D721Med (cell line): ENCODE measurements at regions not wholly inside any gene's neighbourhood (a gene's known extent, or its start where the extent isn't known, plus 50 kb on each side); places are given as distances from the start of the nearest gene placed in this dataset.

ENCODE experiments used
- DNase-seq: peaks from one replicate; pipeline ENCODE4 v3.0.0; 2011; ENCODE audit warnings: low spot score; ENCODE audit not compliant: insufficient read length
- FAIRE-seq: peaks from 2 replicates; lab custom pipeline; 2011; peaks lifted over from hg19 to GRCh38; lab: Jason Lieb, UNC
- TF ChIP-seq, protein P1 (sequence below): IDR thresholded peaks from 2 replicates; pipeline ENCODE4 v1.5.1; 2012; ENCODE audit warnings: mild to moderate bottlenecking, control low read depth; ENCODE audit not compliant: insufficient read depth; ENCODE audit errors: missing control alignments

DNA sequence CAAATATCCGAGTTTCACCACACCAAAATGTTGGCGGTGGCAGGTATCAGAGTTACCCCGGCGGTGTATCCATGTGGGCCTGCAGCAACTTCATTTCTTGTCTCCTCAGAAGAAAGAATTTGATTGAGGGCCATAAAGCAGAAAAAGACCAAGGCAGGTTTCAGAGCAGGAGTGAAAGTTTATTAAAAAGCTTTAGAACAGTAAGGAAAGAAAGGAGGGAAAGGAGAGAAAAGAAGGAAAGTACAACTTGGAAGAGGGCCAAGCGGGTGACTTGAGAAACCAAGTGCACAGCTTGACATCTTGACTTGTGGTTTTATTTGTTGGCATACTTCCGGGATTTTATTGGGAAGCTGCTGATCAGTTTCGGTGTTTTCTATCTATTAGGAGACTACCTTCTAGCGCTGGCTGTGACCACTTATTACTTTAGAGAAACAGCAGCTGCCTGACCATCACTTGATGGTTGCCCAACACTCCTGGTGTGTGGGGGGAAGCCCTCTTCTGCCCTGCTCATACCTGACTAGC, 75.5 kb upstream of the RAB3GAP2 start:
- DNase-seq (no peak), FAIRE-seq (no peak)
- TF ChIP-seq, protein P1, sequence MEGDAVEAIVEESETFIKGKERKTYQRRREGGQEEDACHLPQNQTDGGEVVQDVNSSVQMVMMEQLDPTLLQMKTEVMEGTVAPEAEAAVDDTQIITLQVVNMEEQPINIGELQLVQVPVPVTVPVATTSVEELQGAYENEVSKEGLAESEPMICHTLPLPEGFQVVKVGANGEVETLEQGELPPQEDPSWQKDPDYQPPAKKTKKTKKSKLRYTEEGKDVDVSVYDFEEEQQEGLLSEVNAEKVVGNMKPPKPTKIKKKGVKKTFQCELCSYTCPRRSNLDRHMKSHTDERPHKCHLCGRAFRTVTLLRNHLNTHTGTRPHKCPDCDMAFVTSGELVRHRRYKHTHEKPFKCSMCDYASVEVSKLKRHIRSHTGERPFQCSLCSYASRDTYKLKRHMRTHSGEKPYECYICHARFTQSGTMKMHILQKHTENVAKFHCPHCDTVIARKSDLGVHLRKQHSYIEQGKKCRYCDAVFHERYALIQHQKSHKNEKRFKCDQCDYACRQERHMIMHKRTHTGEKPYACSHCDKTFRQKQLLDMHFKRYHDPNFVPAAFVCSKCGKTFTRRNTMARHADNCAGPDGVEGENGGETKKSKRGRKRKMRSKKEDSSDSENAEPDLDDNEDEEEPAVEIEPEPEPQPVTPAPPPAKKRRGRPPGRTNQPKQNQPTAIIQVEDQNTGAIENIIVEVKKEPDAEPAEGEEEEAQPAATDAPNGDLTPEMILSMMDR, result no peak

DNA sequence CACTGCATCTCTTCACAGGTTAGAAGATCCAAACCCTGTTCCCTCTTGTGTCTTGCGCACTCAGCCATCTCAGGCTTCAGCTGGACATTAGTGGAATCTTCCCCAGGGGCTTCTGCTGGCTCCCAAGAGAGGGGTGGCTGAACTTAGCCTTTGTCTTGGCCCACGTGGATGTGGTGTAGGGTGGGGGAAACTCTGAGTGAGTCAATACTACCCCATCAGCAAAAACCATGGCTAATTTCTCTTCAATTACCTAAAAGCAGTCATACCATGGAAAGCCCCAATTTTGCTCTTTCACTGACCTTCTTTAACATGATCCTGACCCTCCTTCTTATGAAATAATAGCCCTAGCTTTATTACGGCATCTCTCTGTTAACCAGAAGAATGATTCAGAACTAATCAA, 72.5 kb upstream of the RAB3GAP2 start:
- FAIRE-seq (no peak), DNase-seq (no peak)
- TF ChIP-seq, protein P1, result no peak

DNA sequence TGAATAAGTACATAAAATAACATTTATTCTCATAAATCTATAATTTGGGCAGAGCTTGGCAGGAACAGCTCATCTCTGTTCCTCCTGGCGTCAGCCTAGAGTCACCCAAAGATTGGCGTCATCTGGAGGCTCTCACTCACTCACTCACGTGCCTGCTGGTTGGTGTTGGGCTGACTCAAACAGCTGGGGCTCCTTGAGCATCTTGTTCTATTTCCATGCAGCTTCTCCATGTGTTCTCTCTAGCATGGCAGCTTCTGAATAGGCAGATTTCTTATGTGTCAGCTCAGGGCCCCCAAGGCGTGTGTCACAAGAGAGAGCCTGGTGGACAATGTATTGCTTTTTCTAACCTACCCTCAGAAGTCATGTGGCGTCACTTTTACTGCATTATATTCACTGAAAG, 70.6 kb upstream of the RAB3GAP2 start:
- DNase-seq (no peak), FAIRE-seq (no peak)
- TF ChIP-seq, protein P1, result no peak

DNA sequence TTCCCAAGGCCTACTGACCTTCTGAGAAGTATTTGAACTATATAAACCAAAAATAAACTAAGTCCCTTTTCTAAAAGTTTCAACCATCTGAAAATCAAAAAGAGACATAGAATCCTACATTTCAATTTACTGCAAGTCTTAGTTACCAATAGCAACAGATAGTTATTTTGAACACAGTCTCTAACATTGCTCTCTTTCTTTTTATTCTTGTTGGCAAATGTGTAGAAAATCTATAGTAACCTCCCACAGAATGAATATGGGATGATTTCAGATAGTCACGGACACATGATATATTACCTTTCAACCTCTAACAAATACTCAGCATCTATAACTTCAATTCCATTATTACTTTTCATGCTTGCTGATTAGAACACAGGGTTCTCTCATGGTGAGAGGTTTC, 68.9 kb upstream of the RAB3GAP2 start:
- DNase-seq (no peak), FAIRE-seq (no peak)
- TF ChIP-seq, protein P1, result no peak

DNA sequence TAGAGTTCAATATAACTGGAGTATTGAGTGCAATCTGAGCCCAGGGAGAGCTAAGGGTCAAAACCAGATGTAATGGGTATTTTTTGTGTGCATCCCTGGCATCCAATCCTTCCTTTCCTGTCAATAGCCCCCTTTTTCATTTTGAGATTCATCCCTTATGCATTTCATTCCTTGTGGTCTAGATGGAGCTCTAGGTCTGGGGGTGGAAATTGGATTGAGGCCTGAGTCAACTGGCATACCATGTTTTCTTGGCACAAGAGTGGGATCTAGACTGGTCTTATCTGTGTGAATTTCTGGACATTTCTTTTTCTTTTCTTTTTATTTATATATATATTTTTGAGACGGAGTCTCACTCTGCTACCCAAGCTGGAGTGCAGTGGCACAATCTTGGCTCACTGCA, 67.3 kb upstream of the RAB3GAP2 start:
- no peak for DNase-seq
- FAIRE-seq, result no peak
- TF ChIP-seq, protein P1, result peak; percentile 38

DNA sequence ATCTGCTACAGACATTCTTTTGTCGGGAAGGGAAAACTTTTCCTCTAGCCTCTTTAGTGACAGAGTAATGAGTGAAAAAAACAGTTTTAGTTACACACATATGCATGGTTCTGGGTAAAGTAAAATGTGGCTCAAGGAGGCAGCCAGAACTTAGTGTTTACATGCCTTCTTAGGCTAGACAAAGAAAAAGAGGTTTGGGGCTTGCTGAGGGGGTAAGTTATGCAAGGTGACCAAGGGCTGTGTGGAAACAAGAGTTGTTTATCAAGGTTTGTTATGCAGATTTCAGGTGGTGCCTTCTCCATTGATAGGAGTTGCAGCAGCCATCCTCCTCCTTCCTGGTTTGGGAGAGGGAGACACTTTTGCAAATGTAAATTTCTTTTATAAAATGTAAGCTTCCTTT, 66.5 kb upstream of the RAB3GAP2 start:
- FAIRE-seq, result no peak
- TF ChIP-seq, protein P1, result no peak
- DNase-seq, result no peak

DNA sequence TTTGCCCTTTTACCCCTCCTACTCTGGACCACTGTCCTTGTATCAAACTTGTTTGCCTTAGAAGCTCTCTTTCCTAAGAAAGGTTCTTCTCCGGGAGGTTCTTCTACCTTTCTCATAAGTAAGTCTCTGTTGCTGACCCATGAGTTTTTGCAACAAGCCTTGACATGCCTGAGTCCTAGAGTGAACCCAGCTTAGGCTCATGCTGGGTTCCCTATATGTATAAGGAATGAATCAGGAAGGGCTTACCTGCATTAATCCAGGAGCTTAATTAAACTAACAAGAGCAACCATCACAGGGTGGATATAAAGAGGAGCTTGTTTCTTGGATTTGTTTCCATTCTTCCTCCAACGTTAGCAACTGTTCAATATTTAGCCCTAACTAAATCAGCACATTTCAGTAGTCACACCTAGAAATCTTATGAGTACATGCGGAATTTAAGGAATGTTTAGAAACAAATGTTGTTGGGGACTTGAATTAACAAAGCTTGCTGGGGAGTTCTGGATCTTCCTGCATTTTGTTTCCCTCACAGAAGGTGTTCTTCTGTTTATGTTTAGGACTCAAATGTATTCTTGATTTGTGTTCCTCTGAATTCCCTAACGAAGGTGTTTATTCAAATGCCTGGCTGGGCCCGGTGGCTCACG, 64.3 kb upstream of the RAB3GAP2 start:
- no peak for DNase-seq
- FAIRE-seq, result peak; percentile 82
- TF ChIP-seq, protein P1, result no peak
